Panc1 (cell line): ENCODE measurements at regions not wholly inside any gene's neighbourhood (a gene's known extent, or its start where the extent isn't known, plus 50 kb on each side); places are given as distances from the start of the nearest gene placed in this dataset.

Experiments
- CTCF ChIP-seq: fragments of 450-650 bp; IDR thresholded peaks from 2 replicates; pipeline ENCODE4 v1.5.1; 2017; ENCODE audit warnings: mild to moderate bottlenecking
- POLR2AphosphoS5 ChIP-seq: IDR thresholded peaks from 2 replicates; pipeline ENCODE4 v1.6.1; 2012; ENCODE audit warnings: mild to moderate bottlenecking, low read depth, low read length, moderate library complexity
- SIN3A ChIP-seq: IDR thresholded peaks from 2 replicates; pipeline ENCODE4 v1.6.1; 2012; ENCODE audit warnings: low read depth, mild to moderate bottlenecking, low read length, moderate library complexity, borderline replicate concordance; ENCODE audit not compliant: insufficient read depth
- TCF7L2 ChIP-seq: IDR thresholded peaks from 2 replicates; pipeline ENCODE4 v1.6.1; 2011; ENCODE audit warnings: mild to moderate bottlenecking, low read depth, low read length, inconsistent platforms
- TF ChIP-seq, protein P1 (sequence below), 2 experiments: IDR thresholded peaks; 2 replicates each; pipeline ENCODE4 v1.6.1; 2011 to 2012; ENCODE audit warnings: low read depth in 2 of 2, control low read depth in 1 of 2, low read length in 1 of 2, mild to moderate bottlenecking in 1 of 2, moderate library complexity in 1 of 2; ENCODE audit not compliant: insufficient read depth in 1 of 2

DNA sequence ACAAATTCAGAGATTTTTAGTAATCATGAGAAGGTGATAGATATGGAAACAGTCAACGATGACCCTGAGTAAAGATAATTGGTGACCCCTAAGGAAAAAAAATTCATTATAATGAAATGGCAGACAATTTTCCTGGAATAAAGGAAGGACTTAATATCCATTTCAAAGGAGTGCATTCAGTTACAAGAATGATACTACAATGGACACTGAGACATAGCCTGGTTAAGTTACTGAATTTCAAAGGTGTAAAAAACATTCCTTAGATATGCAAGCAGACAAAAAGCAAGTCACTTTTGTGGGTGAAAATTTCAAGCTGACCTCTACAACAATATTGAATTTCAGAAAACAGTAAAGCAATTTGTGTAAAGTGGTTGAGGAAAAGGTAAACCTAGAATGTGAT, 1012.5 kb upstream of the SEMA6A start:
- TF ChIP-seq CTCF (no peak), POLR2AphosphoS5 (no peak), TCF7L2 (no peak), SIN3A (no peak)
- TF ChIP-seq, protein P1, sequence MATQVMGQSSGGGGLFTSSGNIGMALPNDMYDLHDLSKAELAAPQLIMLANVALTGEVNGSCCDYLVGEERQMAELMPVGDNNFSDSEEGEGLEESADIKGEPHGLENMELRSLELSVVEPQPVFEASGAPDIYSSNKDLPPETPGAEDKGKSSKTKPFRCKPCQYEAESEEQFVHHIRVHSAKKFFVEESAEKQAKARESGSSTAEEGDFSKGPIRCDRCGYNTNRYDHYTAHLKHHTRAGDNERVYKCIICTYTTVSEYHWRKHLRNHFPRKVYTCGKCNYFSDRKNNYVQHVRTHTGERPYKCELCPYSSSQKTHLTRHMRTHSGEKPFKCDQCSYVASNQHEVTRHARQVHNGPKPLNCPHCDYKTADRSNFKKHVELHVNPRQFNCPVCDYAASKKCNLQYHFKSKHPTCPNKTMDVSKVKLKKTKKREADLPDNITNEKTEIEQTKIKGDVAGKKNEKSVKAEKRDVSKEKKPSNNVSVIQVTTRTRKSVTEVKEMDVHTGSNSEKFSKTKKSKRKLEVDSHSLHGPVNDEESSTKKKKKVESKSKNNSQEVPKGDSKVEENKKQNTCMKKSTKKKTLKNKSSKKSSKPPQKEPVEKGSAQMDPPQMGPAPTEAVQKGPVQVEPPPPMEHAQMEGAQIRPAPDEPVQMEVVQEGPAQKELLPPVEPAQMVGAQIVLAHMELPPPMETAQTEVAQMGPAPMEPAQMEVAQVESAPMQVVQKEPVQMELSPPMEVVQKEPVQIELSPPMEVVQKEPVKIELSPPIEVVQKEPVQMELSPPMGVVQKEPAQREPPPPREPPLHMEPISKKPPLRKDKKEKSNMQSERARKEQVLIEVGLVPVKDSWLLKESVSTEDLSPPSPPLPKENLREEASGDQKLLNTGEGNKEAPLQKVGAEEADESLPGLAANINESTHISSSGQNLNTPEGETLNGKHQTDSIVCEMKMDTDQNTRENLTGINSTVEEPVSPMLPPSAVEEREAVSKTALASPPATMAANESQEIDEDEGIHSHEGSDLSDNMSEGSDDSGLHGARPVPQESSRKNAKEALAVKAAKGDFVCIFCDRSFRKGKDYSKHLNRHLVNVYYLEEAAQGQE (IDR thresholded peaks at IDR 0.05; ENCODE audit: insufficient read depth in 1 of 2, low read depth in 2 of 2, low read length in 1 of 2) = no peak
